GM19043 (cell line): ENCODE measurements at regions not wholly inside any gene's neighbourhood (a gene's known extent, or its start where the extent isn't known, plus 50 kb on each side); places are given as distances from the start of the nearest gene placed in this dataset.

Source experiments
- ATAC-seq: cut with Tn5 transposase; IDR thresholded peaks from one replicate; pipeline ENCODE4 v1.9.1; 2021; ENCODE audit warnings: low read depth; ENCODE audit not compliant: unreplicated experiment

DNA sequence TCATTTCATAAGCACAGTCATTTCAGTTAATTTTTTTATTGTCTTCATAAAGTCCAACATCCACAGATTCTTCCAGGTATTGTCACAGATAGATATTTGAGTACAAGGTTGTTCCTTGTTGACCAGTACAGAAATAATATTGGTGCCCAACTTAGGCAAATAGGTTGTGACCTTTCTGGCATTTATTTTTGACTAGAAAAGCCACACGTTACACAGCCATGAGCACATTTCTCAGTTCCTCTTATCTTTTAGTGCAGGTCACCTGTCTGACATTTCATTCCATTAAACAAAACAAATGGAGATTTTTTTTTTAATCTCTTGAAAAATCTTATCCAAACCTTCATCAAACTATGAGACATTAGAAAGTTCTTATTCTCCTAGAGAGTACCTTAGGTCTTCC is 428.8 kb downstream of the ZNF521 start:
- ATAC-seq = peak; percentile 78

DNA sequence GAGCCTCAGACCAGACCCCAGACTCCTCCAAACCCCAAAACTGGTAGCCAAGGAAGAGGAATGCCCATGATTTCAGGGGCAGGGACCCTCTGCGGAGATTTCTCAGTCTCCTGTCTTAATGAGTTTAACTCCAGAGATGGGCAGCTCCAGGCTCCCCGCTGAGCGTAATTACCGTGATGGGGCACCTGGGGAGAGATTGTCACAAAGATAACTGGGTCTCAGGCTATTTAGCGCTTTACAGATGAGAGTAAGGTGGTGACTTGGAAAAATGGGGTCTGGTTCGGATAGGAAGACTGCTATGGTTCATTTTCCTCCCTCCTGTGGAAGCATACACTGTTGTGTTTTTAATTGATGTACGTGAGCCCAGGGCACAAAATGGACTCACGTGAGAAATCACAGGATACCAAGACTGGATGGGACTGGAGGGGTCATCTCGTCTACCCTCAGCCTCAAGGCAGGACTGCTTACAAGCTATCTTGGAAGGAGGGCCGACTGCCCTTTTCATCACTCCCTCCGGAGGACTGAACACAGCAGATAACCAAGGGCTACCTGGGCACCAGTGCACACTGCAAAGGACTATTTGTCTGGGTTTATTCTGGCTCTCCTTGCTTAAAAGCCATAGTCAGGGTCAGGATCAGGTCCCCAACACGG is 427.8 kb downstream of the ZNF521 start:
- ATAC-seq = no peak

DNA sequence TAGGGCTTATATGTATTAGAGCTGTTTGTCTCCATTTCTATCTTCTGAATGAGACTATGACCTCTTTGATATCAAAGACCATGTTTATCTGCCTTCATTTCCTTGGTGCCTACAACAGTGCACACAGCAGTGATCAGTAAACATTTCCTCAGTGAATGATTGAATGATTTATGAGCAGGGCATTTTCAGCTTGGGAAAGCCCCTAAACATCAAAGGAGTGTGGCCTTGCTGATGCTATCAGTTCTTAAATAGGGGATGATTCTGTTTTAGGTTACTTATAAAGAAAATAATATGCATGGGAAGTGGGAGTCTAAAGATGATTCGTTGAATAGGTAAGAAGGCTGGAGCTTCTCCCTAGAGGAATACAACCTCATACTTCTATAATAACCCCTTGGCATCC is 425.3 kb downstream of the ZNF521 start:
- ATAC-seq = no peak

DNA sequence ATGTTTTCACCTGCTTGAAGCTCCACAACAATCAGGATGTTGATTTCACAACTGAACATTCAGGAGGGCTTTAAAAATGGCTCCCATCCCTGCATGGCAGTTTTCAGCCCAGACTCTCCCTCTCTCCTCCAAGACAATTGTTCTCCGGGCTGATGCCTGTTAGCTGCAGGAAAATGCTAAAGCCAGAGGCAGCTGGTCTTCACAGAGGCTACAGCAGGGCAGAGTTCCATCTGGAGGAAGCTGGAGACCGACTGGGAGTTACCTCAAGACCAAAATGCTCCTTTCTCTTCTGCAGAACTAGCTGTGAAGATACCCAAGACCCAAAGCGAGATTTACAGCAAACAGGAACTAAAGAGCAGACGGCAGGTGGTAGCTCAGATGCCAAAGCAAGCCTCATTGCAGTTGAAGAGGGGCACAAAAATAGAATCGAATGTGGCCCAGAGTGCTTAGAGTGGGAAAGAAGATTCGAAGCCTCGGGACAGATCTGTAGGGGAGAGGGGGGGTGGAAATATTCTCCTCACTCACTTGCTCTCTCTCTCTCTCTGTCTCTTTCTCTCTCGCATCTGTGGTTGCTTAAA is 423.6 kb downstream of the ZNF521 start:
- ATAC-seq = no peak

DNA sequence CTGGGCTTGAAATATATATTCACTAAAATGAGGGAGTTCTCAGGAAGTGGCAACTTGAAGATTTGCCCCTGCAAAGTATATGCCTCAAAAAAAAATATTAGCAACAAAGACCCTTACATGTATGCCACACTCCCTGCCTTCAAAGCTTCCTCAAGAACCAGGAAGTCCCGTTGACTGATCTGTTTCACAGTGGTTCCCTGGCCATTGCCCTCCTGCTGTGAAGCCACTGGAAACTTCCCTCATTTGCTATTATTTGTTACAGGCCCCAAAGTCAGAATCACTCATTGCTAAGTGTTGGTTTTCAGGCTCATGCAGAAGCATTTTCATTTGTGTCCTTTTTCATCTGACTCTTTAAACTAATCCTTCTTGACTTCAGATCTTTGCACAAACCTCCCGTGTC is 421.5 kb downstream of the ZNF521 start:
- ATAC-seq = no peak

DNA sequence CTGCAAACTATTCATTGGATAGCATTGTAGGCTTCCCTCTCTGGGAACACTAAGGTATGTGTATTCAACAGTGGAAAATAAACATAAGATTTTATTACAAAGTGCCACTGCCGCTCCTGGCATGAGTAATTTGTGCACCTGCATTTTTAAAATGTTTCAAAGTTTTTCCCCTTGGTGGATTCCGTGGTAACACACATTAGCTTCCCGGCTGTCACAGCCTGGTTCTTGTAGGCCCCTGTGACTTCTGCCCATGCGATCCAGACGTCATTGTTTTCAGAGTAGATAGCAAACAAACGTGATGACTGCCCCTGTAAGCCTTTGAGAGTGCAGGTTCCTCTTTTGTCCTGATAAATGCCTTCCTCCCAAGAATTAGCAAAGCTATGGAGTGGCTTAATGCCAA is 421.0 kb downstream of the ZNF521 start:
- ATAC-seq = no peak

DNA sequence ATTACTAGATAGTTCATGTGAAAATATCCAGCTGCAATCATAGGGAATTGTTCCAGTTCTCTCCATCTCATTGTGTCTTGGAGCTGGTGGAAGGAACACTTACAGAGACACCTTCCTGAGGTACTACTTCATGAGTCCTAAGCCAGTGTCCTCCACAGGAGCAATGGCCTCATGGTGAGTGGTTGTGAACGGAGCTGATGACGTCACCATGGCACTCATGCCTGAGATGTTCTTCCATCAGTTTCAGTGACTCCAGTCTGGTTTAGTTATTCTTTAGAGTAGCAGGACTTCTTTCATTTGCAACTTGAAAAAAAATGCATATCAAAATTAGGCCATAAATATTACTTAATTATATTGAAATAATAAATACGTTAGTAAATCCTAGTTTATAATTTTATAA is 418.6 kb downstream of the ZNF521 start:
- no peak for ATAC-seq

DNA sequence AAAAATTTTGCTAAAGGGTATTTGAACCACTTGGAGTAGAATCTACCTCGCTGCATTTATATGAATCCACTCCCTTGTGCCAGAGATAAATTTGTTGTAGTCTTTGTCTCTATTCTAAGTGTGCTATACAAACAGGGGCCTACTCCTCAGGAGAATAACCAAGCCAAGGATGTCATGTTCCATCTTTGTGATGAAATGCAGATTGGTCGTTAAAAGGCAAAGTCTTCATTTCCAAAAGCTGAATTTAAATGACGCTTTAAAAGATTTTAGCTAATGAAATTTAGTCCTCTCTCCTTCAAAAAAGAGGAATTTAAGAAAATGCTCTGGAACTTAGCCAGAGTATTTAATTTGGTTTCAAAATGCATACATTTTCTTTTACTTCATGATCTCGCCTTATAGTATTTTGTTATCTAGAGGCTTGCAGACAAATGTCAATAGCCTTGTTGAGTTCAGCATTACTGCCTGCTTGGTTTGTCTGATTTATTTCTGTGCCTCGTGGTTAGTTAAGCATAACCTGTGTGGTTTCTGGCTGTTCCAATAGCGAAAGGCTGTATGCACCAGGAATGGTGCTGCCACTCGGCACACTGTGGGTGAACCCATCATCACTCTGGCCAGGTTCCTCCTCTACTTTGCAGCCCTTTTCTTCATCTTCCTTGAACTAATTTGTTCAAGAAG is 417.6 kb downstream of the ZNF521 start:
- ATAC-seq = no peak

DNA sequence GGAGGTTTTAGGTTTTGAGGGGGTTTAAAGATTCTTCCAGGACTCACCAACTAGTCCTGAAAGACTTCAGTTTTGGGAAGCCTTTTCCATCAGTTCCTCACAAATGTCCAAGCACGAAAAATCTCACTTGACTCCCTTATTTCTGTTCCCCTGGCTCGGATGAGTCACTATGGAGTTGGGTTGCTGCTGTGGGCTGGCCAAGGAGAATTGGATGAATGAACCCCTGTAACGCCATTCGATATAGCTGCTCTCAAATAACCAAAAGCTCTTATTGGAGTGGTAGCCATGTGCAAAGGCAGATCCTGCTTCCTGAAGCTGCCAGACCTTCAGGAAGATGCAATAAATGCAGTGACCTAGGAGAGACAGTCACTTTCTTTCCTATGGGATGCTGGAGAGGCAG is 417.0 kb downstream of the ZNF521 start:
- no peak for ATAC-seq

DNA sequence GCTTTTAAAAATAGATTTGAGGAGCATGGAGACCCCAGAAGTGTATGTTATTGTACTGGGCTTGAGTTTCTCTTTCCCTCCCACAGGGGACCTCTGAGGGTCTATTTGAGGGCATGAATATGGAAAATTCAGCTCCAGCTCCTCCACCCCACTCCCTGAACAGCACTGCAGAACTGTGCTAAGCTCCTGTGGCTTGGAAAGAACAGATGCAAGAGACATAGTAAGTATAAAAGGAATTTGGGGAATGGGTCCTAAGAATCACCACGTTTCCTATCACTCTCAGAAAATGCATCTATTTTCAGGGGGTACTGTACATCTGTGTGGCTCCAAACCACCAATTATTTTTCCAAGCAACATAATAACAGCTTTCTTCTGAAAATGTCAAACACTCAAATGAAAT is 416.1 kb downstream of the ZNF521 start:
- no peak for ATAC-seq

DNA sequence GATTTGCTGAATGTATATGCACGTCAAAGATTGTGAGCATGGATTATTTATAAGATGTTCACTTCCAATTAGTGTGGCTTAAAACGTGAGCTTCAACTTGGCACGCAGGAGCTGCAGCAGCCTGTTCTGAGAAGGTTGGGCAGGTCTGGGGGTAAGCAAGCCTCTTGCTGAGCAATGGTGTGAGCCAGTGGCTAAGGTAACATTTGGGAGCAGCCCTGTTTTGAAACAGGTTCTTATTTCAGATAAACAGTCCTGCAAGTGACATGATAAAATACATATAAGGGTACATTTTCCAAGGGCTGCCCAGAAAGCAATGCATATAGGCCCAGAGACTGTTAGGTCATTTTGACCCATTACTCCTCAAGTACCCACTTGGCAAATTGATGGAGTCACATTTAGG is 415.3 kb downstream of the ZNF521 start:
- no peak for ATAC-seq

DNA sequence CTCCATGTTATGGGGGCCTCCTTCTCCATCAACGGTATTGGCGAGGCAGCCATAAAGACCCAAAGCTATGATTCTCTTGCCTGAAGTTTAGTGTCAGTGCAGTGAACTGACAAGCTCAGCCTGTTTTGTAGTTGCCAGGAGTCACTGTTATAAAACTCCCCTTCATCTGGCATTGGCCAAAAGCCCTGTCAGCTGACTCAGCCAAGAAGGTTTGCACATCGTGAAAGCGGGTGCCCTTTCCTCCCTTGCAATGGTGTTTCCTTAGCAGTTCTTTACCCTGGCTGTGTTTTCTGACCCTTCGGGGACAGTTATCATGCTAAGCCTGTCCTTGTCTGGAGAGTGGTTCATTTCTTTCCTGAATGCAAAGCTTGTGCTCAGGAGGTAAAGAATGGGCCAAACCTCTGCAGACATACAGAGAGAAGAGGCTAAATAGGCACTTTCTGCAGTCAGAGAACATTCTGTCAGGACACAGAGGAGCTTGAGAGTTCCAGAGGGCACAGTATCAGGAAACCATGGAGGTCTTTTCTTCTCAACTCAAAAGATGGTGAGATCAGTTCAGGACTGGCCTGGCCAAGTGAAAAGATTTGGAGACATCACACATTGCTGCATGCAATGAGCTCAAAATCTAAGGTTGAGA is 414.2 kb downstream of the ZNF521 start:
- ATAC-seq = no peak

DNA sequence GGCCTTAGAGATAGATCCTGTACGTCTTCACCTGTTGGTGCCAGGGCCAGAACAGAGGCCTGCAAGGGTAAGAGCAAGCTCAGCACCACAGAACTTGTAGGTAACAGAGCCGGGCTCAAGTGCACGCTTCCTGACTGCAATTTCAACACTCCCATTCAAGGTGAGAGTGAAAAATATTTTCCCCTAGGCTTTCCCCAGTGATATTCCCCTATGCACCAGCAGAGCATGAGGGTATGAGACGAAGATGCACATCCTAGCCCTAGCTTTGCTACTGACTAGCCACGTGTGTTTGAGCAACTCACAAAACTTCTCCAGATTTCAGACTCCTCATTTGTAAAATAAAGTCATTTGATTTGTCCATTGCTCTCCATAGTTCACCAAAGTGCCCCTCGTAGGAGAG is 411.6 kb downstream of the ZNF521 start:
- no peak for ATAC-seq

DNA sequence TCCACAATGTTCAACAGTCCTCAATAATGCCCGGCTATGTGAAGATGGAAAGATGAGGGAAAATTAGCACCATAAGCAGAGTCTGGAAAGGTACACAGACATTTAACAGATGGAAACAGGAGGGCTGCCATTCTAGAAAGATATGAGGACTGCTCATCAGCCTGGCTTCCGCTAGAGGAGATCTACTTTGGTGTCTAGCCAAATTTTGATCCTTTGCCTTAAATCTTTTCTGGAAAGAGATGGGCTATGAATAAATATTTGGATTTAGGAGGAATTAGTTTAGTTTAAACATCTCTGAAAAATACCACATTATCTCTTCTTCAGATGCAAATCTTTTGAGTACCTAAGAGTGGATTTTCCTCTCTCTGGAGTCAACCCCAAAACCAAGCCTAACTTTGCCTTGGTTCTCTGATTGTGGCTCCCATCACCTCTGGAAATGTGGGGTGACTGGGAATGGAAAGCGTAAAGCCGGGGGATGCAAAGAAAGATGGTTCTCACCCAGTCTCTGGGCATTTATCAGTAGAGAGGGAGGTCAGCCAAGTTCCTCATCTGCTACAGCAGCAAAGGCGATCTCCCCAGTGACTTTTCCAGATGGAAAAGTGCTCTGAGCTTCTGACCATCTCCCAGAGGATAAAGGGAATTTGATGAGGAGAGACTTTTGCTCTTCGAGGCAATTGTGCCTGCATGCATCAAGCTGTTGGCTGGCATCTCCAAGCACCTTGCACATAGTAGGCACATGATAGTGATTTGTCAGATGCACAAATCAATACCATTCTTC is 410.6 kb downstream of the ZNF521 start:
- ATAC-seq = no peak

DNA sequence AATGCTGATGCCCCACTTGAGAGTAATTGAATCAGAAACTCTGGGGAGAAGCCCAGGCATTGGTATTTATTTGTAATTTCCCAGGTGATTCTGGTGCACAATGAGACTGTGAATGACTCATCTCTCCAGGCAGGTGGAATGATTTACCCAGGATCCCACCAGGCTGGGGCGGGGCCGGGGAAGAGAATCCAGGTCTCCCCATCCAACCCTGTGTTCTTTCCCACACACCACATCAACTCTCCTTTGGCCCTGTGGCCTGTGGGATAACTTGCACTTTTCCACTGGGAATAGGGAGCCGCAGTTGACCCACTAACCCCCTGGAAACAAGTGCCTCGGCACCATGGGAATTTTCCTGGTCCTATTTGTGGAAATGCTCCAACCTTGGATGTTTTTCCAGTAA is 409.8 kb downstream of the ZNF521 start:
- ATAC-seq = no peak

DNA sequence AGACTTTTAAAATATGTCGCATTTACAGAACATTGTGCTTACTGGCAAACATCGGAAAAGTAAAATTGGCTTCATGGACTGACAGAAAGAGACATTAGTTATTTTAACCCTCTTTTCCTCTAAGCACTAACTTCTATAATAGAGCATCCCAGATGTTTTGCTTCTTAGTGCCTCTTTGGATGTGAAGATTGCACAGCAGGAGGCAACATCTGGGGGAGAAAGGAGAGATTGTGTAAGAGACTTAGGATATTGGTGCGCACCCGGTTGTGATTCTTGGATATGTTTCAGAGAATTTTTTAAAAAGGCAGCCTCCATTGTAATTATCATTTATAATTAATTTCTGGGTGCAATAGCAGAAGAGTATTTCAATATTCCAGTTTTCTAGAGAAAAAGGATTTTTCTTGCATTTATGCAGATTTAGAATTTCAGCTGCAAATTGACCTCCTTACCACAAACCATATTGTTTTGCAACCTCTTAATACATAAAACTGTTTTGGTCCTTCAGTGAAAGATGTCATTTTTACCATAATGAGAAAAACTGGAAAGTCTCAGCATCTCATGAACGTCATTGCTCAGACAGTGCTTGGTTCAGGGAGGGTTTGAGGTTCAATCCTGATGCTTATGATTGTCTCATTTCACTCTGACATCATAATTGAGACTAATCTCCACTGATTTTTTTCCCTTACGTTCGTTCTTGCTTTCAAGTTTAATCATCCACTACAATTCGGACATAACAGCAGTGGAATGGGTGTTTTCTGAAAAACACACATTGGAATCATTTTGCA is 404.3 kb downstream of the ZNF521 start:
- ATAC-seq = no peak

DNA sequence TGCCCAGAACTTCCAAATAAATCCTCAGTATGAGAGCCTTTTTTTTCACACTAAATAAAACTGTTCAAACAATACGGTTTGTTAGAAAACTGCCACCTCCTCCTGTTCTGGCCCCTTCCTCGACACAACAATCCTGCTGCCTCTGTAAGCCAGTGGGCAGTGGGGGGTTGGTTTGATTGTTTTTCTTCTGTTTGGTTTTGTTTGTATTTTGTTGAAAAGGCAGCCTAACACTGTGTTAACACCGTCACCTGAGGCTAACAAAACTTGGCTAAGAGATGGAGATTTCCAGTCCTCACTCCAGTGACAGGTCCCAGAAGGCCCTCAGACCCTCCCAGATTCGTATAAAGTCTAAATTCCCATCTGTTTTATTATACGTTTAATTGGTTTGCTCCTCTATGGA is 402.1 kb downstream of the ZNF521 start:
- ATAC-seq = no peak

DNA sequence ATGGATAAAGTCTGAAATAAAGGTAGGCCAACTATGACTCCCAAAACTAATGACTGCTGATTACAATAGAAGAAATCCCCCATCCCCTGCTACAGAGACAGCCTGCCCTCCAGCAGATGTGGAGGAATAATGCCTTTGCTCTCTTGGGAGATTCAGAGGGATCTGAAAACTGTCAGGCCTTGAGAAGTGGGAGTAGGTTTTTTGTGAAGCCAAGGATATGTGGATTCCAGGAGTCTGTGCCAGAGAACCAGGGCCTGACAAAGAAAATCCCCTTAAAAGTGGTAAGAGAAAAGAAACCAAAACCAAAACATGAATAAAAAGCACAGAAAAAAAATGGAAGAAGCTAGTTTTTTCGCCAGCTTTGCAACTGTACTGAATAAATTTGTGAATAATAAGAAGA is 397.6 kb downstream of the ZNF521 start:
- no peak for ATAC-seq

DNA sequence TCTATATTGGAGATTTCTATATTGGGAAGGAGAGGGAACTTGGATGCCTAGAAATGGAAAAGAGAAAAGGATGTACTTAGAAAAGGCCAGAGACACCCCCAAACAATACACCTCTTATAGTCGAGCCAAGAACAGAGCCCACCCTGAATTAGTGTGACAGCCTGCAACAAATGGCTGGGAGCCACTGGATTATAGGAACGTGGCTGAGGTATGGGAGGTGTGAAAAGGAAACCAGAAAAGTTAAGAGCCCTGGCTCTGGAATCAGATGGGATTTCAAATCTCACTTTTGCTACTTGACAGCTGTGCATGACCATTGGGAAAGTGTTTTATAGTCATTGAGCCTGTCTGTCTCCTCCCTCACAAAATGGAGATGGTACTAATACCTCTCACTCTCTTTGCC is 394.0 kb downstream of the ZNF521 start:
- ATAC-seq = no peak

DNA sequence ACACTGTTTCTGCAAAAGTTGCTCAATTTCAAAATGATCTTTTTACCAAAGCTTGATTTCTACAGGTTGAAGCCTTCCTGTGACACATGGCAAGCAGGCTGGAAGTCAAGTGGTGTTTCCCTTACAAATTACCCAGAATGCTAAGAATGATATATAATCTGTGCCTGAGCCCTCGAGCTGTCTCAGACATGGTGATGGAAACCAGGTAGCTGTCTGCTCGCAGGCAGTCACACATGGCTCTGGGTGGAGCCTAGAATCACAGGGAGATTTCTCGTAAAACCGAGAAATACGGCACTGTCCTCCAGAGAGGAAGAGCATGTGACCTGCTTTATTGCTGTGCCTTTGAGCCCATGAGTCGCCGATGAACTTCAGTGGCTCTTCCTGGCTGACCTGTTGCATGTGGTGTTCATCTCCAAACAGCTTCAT is 392.9 kb downstream of the ZNF521 start:
- no peak for ATAC-seq
